H1 (cell line): ENCODE measurements at regions not wholly inside any gene's neighbourhood (a gene's known extent, or its start where the extent isn't known, plus 50 kb on each side); places are given as distances from the start of the nearest gene placed in this dataset.

ENCODE experiments used
- CTCF ChIA-PET: fragments of 300-600 bp; sonication (Branson Sonifier 250); formaldehyde crosslinking; loops from one replicate; lab custom pipeline; 2021; ENCODE audit not compliant: partially characterized antibody; lab: Charles Lee
- POLR2A ChIA-PET: fragments of 300-600 bp; sonication (Branson Sonifier 250); formaldehyde crosslinking; loops from one replicate; lab custom pipeline; 2021; ENCODE audit warnings: inconsistent platforms; ENCODE audit not compliant: partially characterized antibody; lab: Charles Lee
- DNase-seq, 2 experiments: peaks; one replicate each; pipeline versions ENCODE4 v3.0.0 to v3.0.0-alpha.2; 2010 to 2022; ENCODE audit warnings: low spot score in 2 of 2, low read depth in 1 of 2, mixed read lengths in 1 of 2
- FAIRE-seq: peaks from 2 replicates; lab custom pipeline; 2011; peaks lifted over from hg19 to GRCh38; lab: Jason Lieb, UNC
- H2AFZ ChIP-seq: 2 replicates; pipeline ENCODE4 v1.8.1; 2012; ENCODE audit warnings: low read length, inconsistent platforms
- H2AK5ac ChIP-seq: 2 replicates; pipeline ENCODE4 v1.6.1; 2013; ENCODE audit warnings: low read depth, low read length
- H2BK120ac ChIP-seq: replicated peaks from 2 replicates; pipeline ENCODE3; 2013; ENCODE audit warnings: low read depth, low read length, inconsistent platforms
- H2BK12ac ChIP-seq: 2 replicates; pipeline ENCODE4 v1.6.1; 2013; ENCODE audit warnings: low read depth, low read length
- H2BK15ac ChIP-seq: 2 replicates; pipeline ENCODE4 v1.6.1; 2013; ENCODE audit warnings: low read length
- H2BK20ac ChIP-seq: 2 replicates; pipeline ENCODE4 v1.6.1; 2013; ENCODE audit warnings: low read length
- H2BK5ac ChIP-seq: 2 replicates; pipeline ENCODE4 v1.6.1; 2013; ENCODE audit warnings: low read depth, low read length
- H3K14ac ChIP-seq: 2 replicates; pipeline ENCODE4 v1.6.1; 2013; ENCODE audit warnings: inconsistent platforms; ENCODE audit not compliant: insufficient read length
- H3K18ac ChIP-seq: 2 replicates; pipeline ENCODE4 v1.6.1; 2013; ENCODE audit warnings: low read length; ENCODE audit errors: extremely low read depth
- H3K23ac ChIP-seq: 2 replicates; pipeline ENCODE4 v1.6.1; 2013; ENCODE audit warnings: inconsistent platforms; ENCODE audit not compliant: insufficient read length
- H3K23me2 ChIP-seq: 2 replicates; pipeline ENCODE4 v1.6.1; 2013; ENCODE audit warnings: low read depth, low read length
- H3K27ac ChIP-seq: 2 replicates; pipeline ENCODE4 v1.6.1; 2011; ENCODE audit warnings: low read depth, low read length, inconsistent platforms
- H3K27me3 ChIP-seq, 4 experiments: replicated peaks in 1 of 4; 1 replicate in 1 of 4; 2 replicates in 3 of 4; pipeline versions ENCODE4 v1.6.1 to v1.8.1; 2011 to 2013; ENCODE audit warnings: low read length in 3 of 4, mild to moderate bottlenecking in 3 of 4, inconsistent platforms in 2 of 4, mixed read lengths in 2 of 4, moderate library complexity in 1 of 4; ENCODE audit not compliant: control insufficient read depth in 3 of 4, insufficient read depth in 3 of 4; ENCODE audit errors: extremely low read depth in 1 of 4
- H3K36me3 ChIP-seq, 4 experiments: 2 replicates each; pipeline versions ENCODE4 v1.6.1 to v1.8.1; 2011 to 2013; ENCODE audit warnings: mild to moderate bottlenecking in 4 of 4, low read length in 3 of 4, moderate library complexity in 2 of 4, control low read depth in 1 of 4, inconsistent platforms in 1 of 4; ENCODE audit not compliant: insufficient read depth in 4 of 4, control insufficient read depth in 2 of 4
- H3K4ac ChIP-seq: replicated peaks from 2 replicates; pipeline ENCODE3; 2013; ENCODE audit warnings: low read length, low read depth, mixed read lengths, inconsistent platforms; ENCODE audit not compliant: insufficient read length
- H3K4me1 ChIP-seq, 4 experiments: replicated peaks in 1 of 4; 1 replicate in 1 of 4; 2 replicates in 3 of 4; pipeline versions ENCODE4 v1.6.1 to v1.8.1; 2011 to 2013; ENCODE audit warnings: low read length in 3 of 4, inconsistent platforms in 2 of 4, mixed read lengths in 1 of 4; ENCODE audit not compliant: insufficient read depth in 4 of 4, control insufficient read depth in 3 of 4
- H3K4me2 ChIP-seq, 2 experiments: 2 replicates each; pipeline versions ENCODE4 v1.6.1 to v1.8.1; 2011 to 2013; ENCODE audit warnings: low read depth in 2 of 2, low read length in 2 of 2, control low read depth in 1 of 2, inconsistent platforms in 1 of 2, mild to moderate bottlenecking in 1 of 2; ENCODE audit not compliant: insufficient read depth in 1 of 2
- H3K4me3 ChIP-seq, 4 experiments: fragments of 200-600, 300-600 bp in 1 of 4; sonication (generic), shearing (Covaris generic), sonication (Bioruptor Twin) in 1 of 4; 2 replicates each; pipeline versions ENCODE4 v1.5.1 to v1.8.1; 2011 to 2016; ENCODE audit warnings: low read length in 4 of 4, low read depth in 3 of 4, control low read depth in 2 of 4, inconsistent platforms in 2 of 4, mild to moderate bottlenecking in 2 of 4, mixed read lengths in 1 of 4, moderate library complexity in 1 of 4; ENCODE audit not compliant: insufficient read depth in 2 of 4; ENCODE audit errors: extremely low read depth in 1 of 4
- H3K56ac ChIP-seq: replicated peaks from 2 replicates; pipeline ENCODE3; 2013; ENCODE audit warnings: low read depth, mild to moderate bottlenecking, mixed read lengths, low read length, inconsistent platforms; ENCODE audit not compliant: insufficient read length
- H3K79me1 ChIP-seq: 2 replicates; pipeline ENCODE4 v1.6.1; 2013; ENCODE audit warnings: low read depth, low read length, control low read depth
- H3K79me2 ChIP-seq, 2 experiments: 2 replicates each; pipeline versions ENCODE4 v1.6.1 to v1.8.1; 2012 to 2013; ENCODE audit warnings: low read length in 2 of 2, mild to moderate bottlenecking in 2 of 2, inconsistent platforms in 1 of 2; ENCODE audit not compliant: insufficient read depth in 2 of 2, control insufficient read depth in 1 of 2
- H3K9ac ChIP-seq, 4 experiments: replicated peaks in 1 of 4; 1 replicate in 1 of 4; 2 replicates in 3 of 4; pipeline versions ENCODE4 v1.6.1 to v1.8.1; 2011 to 2013; ENCODE audit warnings: low read depth in 3 of 4, low read length in 3 of 4, control low read depth in 2 of 4, mild to moderate bottlenecking in 2 of 4, moderate library complexity in 2 of 4, inconsistent platforms in 1 of 4; ENCODE audit errors: extremely low read depth in 1 of 4
- H3K9me3 ChIP-seq, 2 experiments: 2 replicates each; pipeline versions ENCODE4 v1.6.1 to v1.8.1; 2012 to 2013; ENCODE audit warnings: mild to moderate bottlenecking in 2 of 2, moderate library complexity in 2 of 2, control low read depth in 1 of 2, inconsistent platforms in 1 of 2, low read depth in 1 of 2, low read length in 1 of 2, mixed read lengths in 1 of 2; ENCODE audit not compliant: insufficient read depth in 2 of 2
- H4K20me1 ChIP-seq, 2 experiments: replicated peaks in 1 of 2; 2 replicates each; pipeline versions ENCODE3 to v1.8.1; 2011 to 2013; ENCODE audit warnings: inconsistent platforms in 2 of 2, low read length in 2 of 2, mild to moderate bottlenecking in 1 of 2; ENCODE audit not compliant: insufficient read depth in 2 of 2, control insufficient read depth in 1 of 2
- H4K5ac ChIP-seq: 2 replicates; pipeline ENCODE4 v1.6.1; 2013; ENCODE audit warnings: low read length, low read depth, mixed read lengths, inconsistent platforms; ENCODE audit not compliant: insufficient read length
- H4K8ac ChIP-seq: 2 replicates; pipeline ENCODE4 v1.8.0; 2013; ENCODE audit warnings: mild to moderate bottlenecking, moderate library complexity, low read length, inconsistent platforms; ENCODE audit not compliant: insufficient read depth; ENCODE audit errors: extremely low read depth
- H4K91ac ChIP-seq: replicated peaks from 2 replicates; pipeline ENCODE3; 2013; ENCODE audit warnings: low read length, mixed read lengths, inconsistent platforms; ENCODE audit not compliant: insufficient read length
- CTBP2 ChIP-seq: IDR thresholded peaks from 2 replicates; pipeline ENCODE4 v1.7.0; 2011; ENCODE audit warnings: borderline replicate concordance, mild to moderate bottlenecking, moderate library complexity, mixed read lengths, low read length; ENCODE audit not compliant: insufficient read depth, insufficient read length
- KDM1A ChIP-seq: fragments of 200-600, 300-600 bp; sonication (generic); IDR thresholded peaks from 2 replicates; pipeline ENCODE4 v1.7.1; 2016; ENCODE audit warnings: mild to moderate bottlenecking, low read length, borderline replicate concordance
- KDM4A ChIP-seq: IDR thresholded peaks from one replicate; pipeline ENCODE4 v1.7.1; 2012; ENCODE audit warnings: low read depth, mild to moderate bottlenecking, moderate library complexity, low read length, inconsistent platforms; ENCODE audit not compliant: severe bottlenecking
- SIN3A ChIP-seq, 2 experiments: IDR thresholded peaks in 1 of 2; conservative IDR thresholded peaks in 1 of 2; 2 replicates each; pipeline ENCODE4 v1.6.1; 2011 to 2012; ENCODE audit warnings: low read length in 2 of 2, improper control_type of control experiment in 1 of 2, low read depth in 1 of 2, mild to moderate bottlenecking in 1 of 2
- TAF1 ChIP-seq: IDR thresholded peaks from 2 replicates; pipeline ENCODE4 v1.6.1; 2011; ENCODE audit warnings: mild to moderate bottlenecking, low read depth, low read length
- YY1 ChIP-seq: IDR thresholded peaks from 2 replicates; pipeline ENCODE4 v1.6.1; 2011; ENCODE audit warnings: low read depth, mild to moderate bottlenecking, low read length
- WGBS, 2 experiments: shearing (Covaris generic) in 1 of 2; methylation state at CpG; one replicate each; pipeline versions ENCODE4 v1.1.6 to v1.1.7; 2013 to 2015; ENCODE audit warnings: low lambda C conversion rate in 2 of 2, mixed read lengths in 2 of 2, inconsistent platforms in 1 of 2, low coverage in 1 of 2, missing lambda C conversion rate in 1 of 2; ENCODE audit not compliant: insufficient replicate concordance in 2 of 2, insufficient coverage in 1 of 2, insufficient read length in 1 of 2; ENCODE audit errors: extremely low coverage in 1 of 2, missing lambda C conversion rate in 1 of 2; 5-methylcytosine and 5-hydroxymethylcytosine counted together

DNA sequence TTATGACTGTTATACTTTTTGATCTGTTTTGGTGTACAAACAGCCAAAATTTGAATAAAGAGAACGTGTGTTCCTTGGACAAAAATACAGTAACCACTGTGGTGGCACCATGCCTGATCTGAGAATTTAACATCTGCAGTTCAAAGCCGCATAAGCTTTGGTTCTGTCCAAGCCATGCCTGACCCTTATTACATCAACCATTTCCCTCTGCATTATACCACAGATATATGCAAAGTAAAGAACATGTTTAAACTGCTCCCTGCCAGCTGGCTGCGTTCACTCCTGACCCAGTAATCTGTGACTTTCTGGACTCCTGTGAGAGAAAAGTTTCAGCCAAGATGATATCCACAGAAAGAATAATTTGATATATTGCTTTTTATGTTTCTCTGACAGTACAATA is 890.5 kb upstream of the ANO3 start:
- H3K36me3 ChIP-seq, result no peaks in the 10 kb centered on the region
- no peak overlapping the region for H2BK20ac ChIP-seq
- POLR2A ChIA-PET, result interaction anchor here (0.5 kb wide), 1 partner anchor 547 kb away, joined by 3 read pairs; no protein-coding TSS in a partner anchor
- H4K91ac ChIP-seq, result no peak overlapping the region
- no peak overlapping the region for H2BK12ac ChIP-seq
- no peak overlapping the region for H2AK5ac ChIP-seq
- CTCF ChIA-PET, result no interaction called here
- H2AFZ ChIP-seq, result no peak overlapping the region
- no peak overlapping the region for H4K5ac ChIP-seq
- H3K9me3 ChIP-seq, result no peaks in the 10 kb centered on the region
- H2BK120ac ChIP-seq, result no peak overlapping the region
- no peak for TF ChIP-seq YY1
- TF ChIP-seq CTBP2, result no peak
- TF ChIP-seq KDM4A, result no peak
- TF ChIP-seq TAF1, result no peak
- TF ChIP-seq SIN3A (conservative IDR thresholded peaks at IDR 0.05 in 1 of 2, IDR thresholded peaks at IDR 0.05 in 1 of 2; ENCODE audit: low read depth in 1 of 2, low read length in 2 of 2), result no peak
- no peak for TF ChIP-seq KDM1A
- no peak overlapping the region for H3K4ac ChIP-seq
- no peak overlapping the region for H3K4me3 ChIP-seq
- 87% methylated on average over 3 of the region's 3 CpGs; no CpG with 5 or more reads in 1 of the 2 experiments for WGBS, 2 experiments
- no peak overlapping the region for H3K27ac ChIP-seq
- H3K4me1 ChIP-seq, result no peaks in the 10 kb centered on the region
- no peak overlapping the region for H3K18ac ChIP-seq
- H3K23me2 ChIP-seq, result no peaks in the 10 kb centered on the region
- H3K14ac ChIP-seq, result no peak overlapping the region
- H3K79me2 ChIP-seq, result no peaks in the 10 kb centered on the region
- no peak overlapping the region for H3K56ac ChIP-seq
- no peak overlapping the region for H4K8ac ChIP-seq
- no peak overlapping the region for H2BK15ac ChIP-seq
- no peak overlapping the region for H3K4me2 ChIP-seq
- H3K79me1 ChIP-seq, result no peaks in the 10 kb centered on the region
- FAIRE-seq, result no peak
- H2BK5ac ChIP-seq, result no peak overlapping the region
- H4K20me1 ChIP-seq, result no peaks in the 10 kb centered on the region
- H3K23ac ChIP-seq, result no peak overlapping the region
- no peak overlapping the region for H3K9ac ChIP-seq
- no peak for DNase-seq
- H3K27me3 ChIP-seq, result no peaks in the 10 kb centered on the region
